Panc1 (cell line): ENCODE measurements at regions not wholly inside any gene's neighbourhood (a gene's known extent, or its start where the extent isn't known, plus 50 kb on each side); places are given as distances from the start of the nearest gene placed in this dataset.
"Not testable (repeated sequence)": the region's sequence is repeated elsewhere in the genome, so short reads cannot be mapped to it uniquely, and the experiment has no call there.

ENCODE experiments used
- ATAC-seq: fragments of 200-7000 bp; cut with Tn5 transposase; 2 replicates; pipeline ENCODE4 v1.9.1; 2020; ENCODE audit warnings: mild to moderate bottlenecking, moderate library complexity
- BruUV-seq: library from RNA; stranded (reverse); fragments of 400-500 nt; replicated peaks from 2 replicates; lab custom pipeline; 2021; lab: Mats Ljungman, UMichigan
- CTCF ChIA-PET: fragments of 300-600 bp; sonication (Branson Sonifier 250); formaldehyde crosslinking; loops from one replicate; lab custom pipeline; 2022; ENCODE audit warnings: antibody characterized with exemption; lab: Charles Lee
- POLR2A ChIA-PET: fragments of 300-600 bp; sonication (Branson Sonifier 250); formaldehyde crosslinking; loops from one replicate; lab custom pipeline; 2022; ENCODE audit warnings: antibody characterized with exemption; lab: Charles Lee
- DNase-seq: peaks from one replicate; pipeline ENCODE4 v3.0.0-alpha.2; 2010; ENCODE audit warnings: low read depth, low spot score
- H3K27ac ChIP-seq: 2 replicates; pipeline ENCODE4 v1.5.1; 2011; ENCODE audit warnings: mild to moderate bottlenecking, low read length, inconsistent platforms
- H3K27me3 ChIP-seq: fragments of 200-500 bp; sonication (Bioruptor generic); 2 replicates; pipeline ENCODE4 v1.6.0; 2014; ENCODE audit warnings: low read length, inconsistent platforms; ENCODE audit not compliant: control insufficient read depth, insufficient read depth
- H3K36me3 ChIP-seq: fragments of 200-500 bp; sonication (Bioruptor generic); 2 replicates; pipeline ENCODE4 v1.5.1; 2014; ENCODE audit warnings: inconsistent platforms, mild to moderate bottlenecking, low read length, moderate library complexity; ENCODE audit not compliant: control insufficient read depth, insufficient read depth
- H3K4me1 ChIP-seq: 2 replicates; pipeline ENCODE4 v1.5.1; 2011; ENCODE audit warnings: inconsistent platforms, mild to moderate bottlenecking, low read length, moderate library complexity; ENCODE audit not compliant: control insufficient read depth, insufficient read depth
- H3K4me3 ChIP-seq, 2 experiments: 2 replicates each; pipeline ENCODE4 v1.5.1; 2011 to 2012; ENCODE audit warnings: low read depth in 2 of 2, low read length in 2 of 2, mild to moderate bottlenecking in 2 of 2, inconsistent platforms in 1 of 2, moderate library complexity in 1 of 2
- H3K9me3 ChIP-seq: fragments of 200-500 bp; sonication (Bioruptor generic); 2 replicates; pipeline ENCODE4 v1.5.1; 2014; ENCODE audit warnings: low read depth, mild to moderate bottlenecking, inconsistent platforms, low read length, moderate library complexity; ENCODE audit not compliant: control insufficient read depth, insufficient read depth
- POLR2AphosphoS5 ChIP-seq: IDR thresholded peaks from 2 replicates; pipeline ENCODE4 v1.6.1; 2012; ENCODE audit warnings: mild to moderate bottlenecking, low read depth, low read length, moderate library complexity
- SIN3A ChIP-seq: IDR thresholded peaks from 2 replicates; pipeline ENCODE4 v1.6.1; 2012; ENCODE audit warnings: low read depth, mild to moderate bottlenecking, low read length, moderate library complexity, borderline replicate concordance; ENCODE audit not compliant: insufficient read depth
- TCF7L2 ChIP-seq: IDR thresholded peaks from 2 replicates; pipeline ENCODE4 v1.6.1; 2011; ENCODE audit warnings: mild to moderate bottlenecking, low read depth, low read length, inconsistent platforms
- in situ Hi-C: cut with HindIII; loops from 2 replicates; pipeline ENCODE4 v1.10.0; 2016; ENCODE audit warnings: low sequenced_read_pairs, low pct_unique_long_range_greater_than_20kb
- intact Hi-C: fragments of 100-400 bp; cut with micrococcal nuclease; formaldehyde crosslinking; loops from one replicate; pipeline ENCODE4 v1.10.0; 2022; ENCODE audit not compliant: unreplicated experiment
- TF ChIP-seq, protein P1 (sequence below): fragments of 450-650 bp; IDR thresholded peaks from 2 replicates; pipeline ENCODE4 v1.5.1; 2017; ENCODE audit warnings: mild to moderate bottlenecking
- TF ChIP-seq, protein P2 (sequence below), 2 experiments: IDR thresholded peaks; 2 replicates each; pipeline ENCODE4 v1.6.1; 2011 to 2012; ENCODE audit warnings: low read depth in 2 of 2, control low read depth in 1 of 2, low read length in 1 of 2, mild to moderate bottlenecking in 1 of 2, moderate library complexity in 1 of 2; ENCODE audit not compliant: insufficient read depth in 1 of 2

DNA sequence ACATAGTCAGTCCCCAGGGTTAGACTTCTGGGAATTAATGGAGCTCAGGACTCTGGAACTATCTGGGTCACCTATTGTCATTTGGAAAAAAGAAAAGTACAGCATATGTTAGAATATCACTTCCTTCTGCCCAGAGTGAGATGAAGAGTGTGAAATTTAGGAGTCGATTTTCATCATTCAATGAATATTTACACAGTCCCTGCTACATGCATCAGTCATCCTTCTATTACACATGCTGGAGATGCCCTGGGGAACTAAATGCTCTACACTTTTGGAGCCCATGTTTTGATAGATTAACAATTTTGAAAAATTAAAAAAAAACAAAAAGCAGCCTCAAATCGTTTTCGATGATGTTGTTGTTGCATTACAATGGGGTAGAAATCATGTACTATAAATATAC, 315.4 kb downstream of the ALDH8A1 start:
- ATAC-seq (no peak), DNase-seq (no peak)
- Histone ChIP-seq H3K36me3 (no peaks in the 10 kb centered on the region), H3K27me3 (no peaks in the 10 kb centered on the region), H3K4me3 (no peak overlapping the region), H3K27ac (no peak overlapping the region), H3K4me1 (no peaks in the 10 kb centered on the region), H3K9me3 (no peaks in the 10 kb centered on the region)
- ChIA-PET CTCF (no interaction called here), POLR2A (no interaction called here)
- no TSS peak for BruUV-seq
- intact Hi-C loops: no loop called here
- in situ Hi-C loops: no loop called here
- TF ChIP-seq TCF7L2: no peak
- no peak for TF ChIP-seq POLR2AphosphoS5
- TF ChIP-seq, protein P1, sequence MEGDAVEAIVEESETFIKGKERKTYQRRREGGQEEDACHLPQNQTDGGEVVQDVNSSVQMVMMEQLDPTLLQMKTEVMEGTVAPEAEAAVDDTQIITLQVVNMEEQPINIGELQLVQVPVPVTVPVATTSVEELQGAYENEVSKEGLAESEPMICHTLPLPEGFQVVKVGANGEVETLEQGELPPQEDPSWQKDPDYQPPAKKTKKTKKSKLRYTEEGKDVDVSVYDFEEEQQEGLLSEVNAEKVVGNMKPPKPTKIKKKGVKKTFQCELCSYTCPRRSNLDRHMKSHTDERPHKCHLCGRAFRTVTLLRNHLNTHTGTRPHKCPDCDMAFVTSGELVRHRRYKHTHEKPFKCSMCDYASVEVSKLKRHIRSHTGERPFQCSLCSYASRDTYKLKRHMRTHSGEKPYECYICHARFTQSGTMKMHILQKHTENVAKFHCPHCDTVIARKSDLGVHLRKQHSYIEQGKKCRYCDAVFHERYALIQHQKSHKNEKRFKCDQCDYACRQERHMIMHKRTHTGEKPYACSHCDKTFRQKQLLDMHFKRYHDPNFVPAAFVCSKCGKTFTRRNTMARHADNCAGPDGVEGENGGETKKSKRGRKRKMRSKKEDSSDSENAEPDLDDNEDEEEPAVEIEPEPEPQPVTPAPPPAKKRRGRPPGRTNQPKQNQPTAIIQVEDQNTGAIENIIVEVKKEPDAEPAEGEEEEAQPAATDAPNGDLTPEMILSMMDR: no peak
- TF ChIP-seq, protein P2, sequence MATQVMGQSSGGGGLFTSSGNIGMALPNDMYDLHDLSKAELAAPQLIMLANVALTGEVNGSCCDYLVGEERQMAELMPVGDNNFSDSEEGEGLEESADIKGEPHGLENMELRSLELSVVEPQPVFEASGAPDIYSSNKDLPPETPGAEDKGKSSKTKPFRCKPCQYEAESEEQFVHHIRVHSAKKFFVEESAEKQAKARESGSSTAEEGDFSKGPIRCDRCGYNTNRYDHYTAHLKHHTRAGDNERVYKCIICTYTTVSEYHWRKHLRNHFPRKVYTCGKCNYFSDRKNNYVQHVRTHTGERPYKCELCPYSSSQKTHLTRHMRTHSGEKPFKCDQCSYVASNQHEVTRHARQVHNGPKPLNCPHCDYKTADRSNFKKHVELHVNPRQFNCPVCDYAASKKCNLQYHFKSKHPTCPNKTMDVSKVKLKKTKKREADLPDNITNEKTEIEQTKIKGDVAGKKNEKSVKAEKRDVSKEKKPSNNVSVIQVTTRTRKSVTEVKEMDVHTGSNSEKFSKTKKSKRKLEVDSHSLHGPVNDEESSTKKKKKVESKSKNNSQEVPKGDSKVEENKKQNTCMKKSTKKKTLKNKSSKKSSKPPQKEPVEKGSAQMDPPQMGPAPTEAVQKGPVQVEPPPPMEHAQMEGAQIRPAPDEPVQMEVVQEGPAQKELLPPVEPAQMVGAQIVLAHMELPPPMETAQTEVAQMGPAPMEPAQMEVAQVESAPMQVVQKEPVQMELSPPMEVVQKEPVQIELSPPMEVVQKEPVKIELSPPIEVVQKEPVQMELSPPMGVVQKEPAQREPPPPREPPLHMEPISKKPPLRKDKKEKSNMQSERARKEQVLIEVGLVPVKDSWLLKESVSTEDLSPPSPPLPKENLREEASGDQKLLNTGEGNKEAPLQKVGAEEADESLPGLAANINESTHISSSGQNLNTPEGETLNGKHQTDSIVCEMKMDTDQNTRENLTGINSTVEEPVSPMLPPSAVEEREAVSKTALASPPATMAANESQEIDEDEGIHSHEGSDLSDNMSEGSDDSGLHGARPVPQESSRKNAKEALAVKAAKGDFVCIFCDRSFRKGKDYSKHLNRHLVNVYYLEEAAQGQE (IDR thresholded peaks at IDR 0.05; ENCODE audit: insufficient read depth in 1 of 2, low read depth in 2 of 2, low read length in 1 of 2): no peak
- TF ChIP-seq SIN3A: no peak

DNA sequence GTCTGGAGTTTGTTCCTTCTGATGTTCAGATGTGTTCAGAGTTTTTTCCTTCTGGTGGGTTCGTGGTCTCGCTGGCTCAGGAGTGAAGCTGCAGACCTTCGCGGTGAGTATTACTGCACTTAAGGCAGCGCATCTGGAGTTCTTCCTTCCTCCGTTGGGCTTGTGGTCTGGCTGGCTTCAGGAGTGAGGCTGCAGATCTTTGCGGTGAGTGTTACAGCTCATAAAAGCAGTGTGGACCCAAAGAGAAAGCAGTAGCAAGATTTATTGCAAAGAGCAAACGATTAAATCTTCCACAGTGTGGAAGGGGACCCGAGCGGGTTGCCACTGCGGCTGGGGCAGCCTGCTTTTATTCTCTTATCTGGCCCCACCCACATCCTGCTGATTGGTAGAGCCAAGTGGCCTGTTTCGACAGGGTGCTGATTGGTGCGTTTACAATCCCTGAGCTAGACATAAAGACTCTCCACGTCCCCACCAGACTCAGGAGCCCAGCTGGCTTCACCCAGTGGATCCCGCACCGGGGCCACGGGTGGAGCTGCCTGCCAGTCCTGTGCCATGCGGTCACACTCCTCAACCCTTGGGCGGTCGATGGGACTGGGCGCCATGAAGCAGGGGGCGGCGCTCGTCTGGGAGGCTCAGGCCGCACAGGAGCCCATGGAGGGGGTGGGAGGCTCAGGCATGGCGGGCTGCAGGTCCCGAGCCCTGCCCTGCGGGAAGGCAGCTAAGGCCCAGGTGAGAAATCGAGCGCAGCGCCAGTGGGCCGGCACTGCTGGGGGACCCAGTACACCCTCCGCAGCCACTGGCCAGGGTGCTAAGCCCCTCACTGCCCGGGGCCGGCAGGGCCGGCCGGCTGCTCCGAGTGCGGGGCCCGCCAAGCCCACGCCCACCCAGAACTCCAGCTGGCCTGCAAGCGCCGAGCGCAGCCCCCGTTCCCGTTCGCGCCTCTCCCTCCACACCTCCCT, 315.3 kb upstream of the SGK1 start:
- ATAC-seq, H3K4me1 ChIP-seq, DNase-seq, CTCF ChIA-PET, H3K4me3 ChIP-seq, intact Hi-C loops, BruUV-seq, POLR2A ChIA-PET, in situ Hi-C loops, H3K9me3 ChIP-seq, H3K27me3 ChIP-seq, H3K36me3 ChIP-seq, H3K27ac ChIP-seq: not testable (repeated sequence)

DNA sequence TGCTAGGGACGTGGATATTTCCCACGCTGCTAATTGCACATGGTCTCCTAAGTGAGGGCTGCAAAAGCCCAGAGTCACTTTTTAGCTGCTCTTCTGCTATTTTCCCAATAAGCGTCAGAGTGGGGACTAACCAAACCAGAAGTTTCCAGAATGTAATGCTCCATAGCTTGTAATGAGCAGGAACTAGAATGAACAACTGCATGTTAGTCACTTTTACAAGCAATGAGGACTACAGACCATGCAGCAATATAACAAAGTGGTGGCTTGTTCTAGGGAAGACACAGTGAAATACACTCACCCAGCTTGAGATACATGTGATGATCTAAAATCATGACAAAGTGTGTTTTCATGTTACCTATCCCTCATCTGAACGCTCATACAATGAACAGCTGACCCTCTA, 314.1 kb upstream of the SGK1 start:
- no peaks in the 10 kb centered on the region for H3K9me3 ChIP-seq
- POLR2A ChIA-PET: no interaction called here
- CTCF ChIA-PET: no interaction called here
- BruUV-seq: no TSS peak
- no peaks in the 10 kb centered on the region for H3K4me1 ChIP-seq
- no peak for DNase-seq
- intact Hi-C loops (no loop called here), in situ Hi-C loops (no loop called here)
- TF ChIP-seq TCF7L2 (no peak), SIN3A (no peak), POLR2AphosphoS5 (no peak)
- TF ChIP-seq, protein P1: no peak
- TF ChIP-seq, protein P2 (IDR thresholded peaks at IDR 0.05; ENCODE audit: insufficient read depth in 1 of 2, low read depth in 2 of 2, low read length in 1 of 2): no peak
- no peaks in the 10 kb centered on the region for H3K27me3 ChIP-seq
- H3K4me3 ChIP-seq: no peak overlapping the region
- H3K36me3 ChIP-seq: no peaks in the 10 kb centered on the region
- no peak for ATAC-seq
- H3K27ac ChIP-seq: no peak overlapping the region
